HCT116 (cell line): ENCODE measurements at regions not wholly inside any gene's neighbourhood (a gene's known extent, or its start where the extent isn't known, plus 50 kb on each side); places are given as distances from the start of the nearest gene placed in this dataset.

Source experiments
- EZH2 ChIP-seq: fragments of 200-600 bp; sonication (generic); IDR thresholded peaks from 2 replicates; pipeline ENCODE4 v1.6.1; 2017; ENCODE audit warnings: antibody characterized with exemption, mixed run types
- FOSL1 ChIP-seq: IDR thresholded peaks from 2 replicates; pipeline ENCODE4 v1.6.1; 2012; ENCODE audit warnings: low read depth
- POLR2A ChIP-seq: IDR thresholded peaks from 2 replicates; pipeline ENCODE4 v1.7.0; 2011; ENCODE audit warnings: borderline replicate concordance; ENCODE audit not compliant: insufficient read depth, insufficient read length; ENCODE audit errors: extremely low read depth
- POLR2AphosphoS5 ChIP-seq: IDR thresholded peaks from 2 replicates; pipeline ENCODE4 v1.6.1; 2011; ENCODE audit warnings: mild to moderate bottlenecking, low read depth, low read length, moderate library complexity
- RAD21 ChIP-seq: IDR thresholded peaks from 2 replicates; pipeline ENCODE4 v1.6.1; 2012; ENCODE audit warnings: low read depth, mild to moderate bottlenecking
- REST ChIP-seq: IDR thresholded peaks from 2 replicates; pipeline ENCODE4 v1.6.1; 2012; ENCODE audit warnings: low read depth
- TF ChIP-seq, protein P1 (sequence below), 3 experiments: fragments of 200-600 bp in 1 of 3; sonication (generic) in 1 of 3; IDR thresholded peaks in 2 of 3; conservative IDR thresholded peaks in 1 of 3; 2 replicates each; pipeline ENCODE4 v1.5.1; 2012 to 2017; ENCODE audit warnings: low read depth in 2 of 3, low read length in 2 of 3, antibody characterized with exemption in 1 of 3, borderline replicate concordance in 1 of 3, control low read depth in 1 of 3, mild to moderate bottlenecking in 1 of 3, mixed read lengths in 1 of 3, mixed run types in 1 of 3, moderate library complexity in 1 of 3; ENCODE audit not compliant: insufficient read depth in 1 of 3

- TF ChIP-seq POLR2AphosphoS5: no peak
- TF ChIP-seq, protein P1, sequence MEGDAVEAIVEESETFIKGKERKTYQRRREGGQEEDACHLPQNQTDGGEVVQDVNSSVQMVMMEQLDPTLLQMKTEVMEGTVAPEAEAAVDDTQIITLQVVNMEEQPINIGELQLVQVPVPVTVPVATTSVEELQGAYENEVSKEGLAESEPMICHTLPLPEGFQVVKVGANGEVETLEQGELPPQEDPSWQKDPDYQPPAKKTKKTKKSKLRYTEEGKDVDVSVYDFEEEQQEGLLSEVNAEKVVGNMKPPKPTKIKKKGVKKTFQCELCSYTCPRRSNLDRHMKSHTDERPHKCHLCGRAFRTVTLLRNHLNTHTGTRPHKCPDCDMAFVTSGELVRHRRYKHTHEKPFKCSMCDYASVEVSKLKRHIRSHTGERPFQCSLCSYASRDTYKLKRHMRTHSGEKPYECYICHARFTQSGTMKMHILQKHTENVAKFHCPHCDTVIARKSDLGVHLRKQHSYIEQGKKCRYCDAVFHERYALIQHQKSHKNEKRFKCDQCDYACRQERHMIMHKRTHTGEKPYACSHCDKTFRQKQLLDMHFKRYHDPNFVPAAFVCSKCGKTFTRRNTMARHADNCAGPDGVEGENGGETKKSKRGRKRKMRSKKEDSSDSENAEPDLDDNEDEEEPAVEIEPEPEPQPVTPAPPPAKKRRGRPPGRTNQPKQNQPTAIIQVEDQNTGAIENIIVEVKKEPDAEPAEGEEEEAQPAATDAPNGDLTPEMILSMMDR (IDR thresholded peaks at IDR 0.05 in 2 of 3, conservative IDR thresholded peaks at IDR 0.05 in 1 of 3; ENCODE audit: borderline replicate concordance in 1 of 3, insufficient read depth in 1 of 3, low read depth in 2 of 3, low read length in 2 of 3): no peak
- TF ChIP-seq POLR2A: no peak
- no peak for TF ChIP-seq REST
- no peak for TF ChIP-seq RAD21
- TF ChIP-seq FOSL1: no peak
- TF ChIP-seq EZH2: no peak
Observed at GRCh38 chr2:160878618-160879017, 281.6 kb upstream of the TANK start.
